ENCODE measurements at regions not wholly inside any gene's neighbourhood (a gene's known extent, or its start where the extent isn't known, plus 50 kb on each side); places are given as distances from the start of the nearest gene placed in this dataset.
A peak's percentile ranks its signal among the peaks of the same experiment; 100 is the strongest.

- Mint-ChIP-seq H3K27ac (peak overlapping the region; percentile 93), H3K27me3 (ENCODE audit: insufficient read depth, low read depth) (peaks cover 6% of the 10 kb centered on the region), H3K9me3 (peaks cover 3% of the 10 kb centered on the region), H3K4me1 (peaks cover 29% of the 10 kb centered on the region), H3K36me3 (no peaks in the 10 kb centered on the region), H3K4me3 (no peak overlapping the region)
- Histone ChIP-seq H2AFZ (replicated peaks) (no peak overlapping the region), H4K20me1 (ENCODE audit: low read depth) (no peaks in the 10 kb centered on the region), H3F3A (ENCODE audit: low read depth) (no peaks in the 10 kb centered on the region), H3K4me1 (no peaks in the 10 kb centered on the region), H3K4me3 (no peak overlapping the region), H3K27ac (no peak overlapping the region), H3K9ac (no peak overlapping the region), H3K79me2 (ENCODE audit: low read depth) (no peaks in the 10 kb centered on the region), H3K4me2 (no peak overlapping the region), H3K9me3 (ENCODE audit: low read depth) (no peaks in the 10 kb centered on the region), H3K36me3 (no peaks in the 10 kb centered on the region), H3K27me3 (no peaks in the 10 kb centered on the region)
- TF ChIP-seq CTCF (IDR thresholded peaks at IDR 0.05) (no peak), EZH2phosphoT487 (IDR thresholded peaks at IDR 0.05) (no peak), EZH2 (IDR thresholded peaks at IDR 0.05) (no peak)
- no peak for DNase-seq (ENCODE audit: low spot score)
Observed at GRCh38 chr12:131363841-131364495, 346.9 kb upstream of the SFSWAP start.

GRCh38 chr12:131364903-131365820 lies 345.7 kb upstream of the SFSWAP start:
- peaks cover 6% of the 10 kb centered on the region for H3K27me3 Mint-ChIP-seq (ENCODE audit: insufficient read depth, low read depth)
- Histone ChIP-seq H3K79me2 (ENCODE audit: low read depth) (no peaks in the 10 kb centered on the region), H3K9ac (no peak overlapping the region), H3K9me3 (ENCODE audit: low read depth) (no peaks in the 10 kb centered on the region), H3K27me3 (no peaks in the 10 kb centered on the region), H4K20me1 (ENCODE audit: low read depth) (no peaks in the 10 kb centered on the region), H3K4me2 (no peak overlapping the region), H2AFZ (replicated peaks) (no peak overlapping the region), H3K4me3 (no peak overlapping the region), H3F3A (ENCODE audit: low read depth) (no peaks in the 10 kb centered on the region), H3K27ac (no peak overlapping the region), H3K36me3 (no peaks in the 10 kb centered on the region), H3K4me1 (no peaks in the 10 kb centered on the region)
- H3K36me3 Mint-ChIP-seq = no peaks in the 10 kb centered on the region
- H3K4me1 Mint-ChIP-seq = peaks cover 36% of the 10 kb centered on the region
- no peak overlapping the region for H3K4me3 Mint-ChIP-seq
- DNase-seq (ENCODE audit: low spot score) = no peak
- H3K9me3 Mint-ChIP-seq = peaks cover 3% of the 10 kb centered on the region
- TF ChIP-seq EZH2 (IDR thresholded peaks at IDR 0.05) (no peak), CTCF (IDR thresholded peaks at IDR 0.05) (no peak), EZH2phosphoT487 (IDR thresholded peaks at IDR 0.05) (no peak)
- H3K27ac Mint-ChIP-seq = peak overlapping the region; percentile 69

GRCh38 chr12:131365821-131366260 lies 345.0 kb upstream of the SFSWAP start:
- H3K4me1 ChIP-seq = no peaks in the 10 kb centered on the region
- peak overlapping the region; percentile 90 for H3K27ac Mint-ChIP-seq
- peaks cover 6% of the 10 kb centered on the region for H3K27me3 Mint-ChIP-seq (ENCODE audit: insufficient read depth, low read depth)
- no peaks in the 10 kb centered on the region for H3K36me3 ChIP-seq
- TF ChIP-seq CTCF (IDR thresholded peaks at IDR 0.05) (no peak), EZH2 (IDR thresholded peaks at IDR 0.05) (no peak), EZH2phosphoT487 (IDR thresholded peaks at IDR 0.05) (no peak)
- H3K4me2 ChIP-seq = no peak overlapping the region
- H3K36me3 Mint-ChIP-seq = no peaks in the 10 kb centered on the region
- H3K4me3 ChIP-seq = no peak overlapping the region
- no peak overlapping the region for H3K4me3 Mint-ChIP-seq
- H3K4me1 Mint-ChIP-seq = peaks cover 42% of the 10 kb centered on the region
- H3K9me3 Mint-ChIP-seq = peaks cover 3% of the 10 kb centered on the region
- no peak for DNase-seq (ENCODE audit: low spot score)
- no peak overlapping the region for H3K27ac ChIP-seq
- no peak overlapping the region for H3K9ac ChIP-seq
- H3F3A ChIP-seq (ENCODE audit: low read depth) = no peaks in the 10 kb centered on the region
- no peak overlapping the region for H2AFZ ChIP-seq (replicated peaks)
- no peaks in the 10 kb centered on the region for H3K27me3 ChIP-seq
- no peaks in the 10 kb centered on the region for H3K9me3 ChIP-seq (ENCODE audit: low read depth)
- no peaks in the 10 kb centered on the region for H4K20me1 ChIP-seq (ENCODE audit: low read depth)
- H3K79me2 ChIP-seq (ENCODE audit: low read depth) = no peaks in the 10 kb centered on the region
